PC-3 (cell line): ENCODE measurements at regions not wholly inside any gene's neighbourhood (a gene's known extent, or its start where the extent isn't known, plus 50 kb on each side); places are given as distances from the start of the nearest gene placed in this dataset.

Experiments used
- ATAC-seq: fragments of 200-7000 bp; cut with Tn5 transposase; 2 replicates; pipeline ENCODE4 v1.9.1; 2020; ENCODE audit warnings: mild to moderate bottlenecking, moderate library complexity
- BruUV-seq: library from RNA; stranded (reverse); fragments of 400-500 nt; replicated peaks from 2 replicates; lab custom pipeline; 2021; lab: Mats Ljungman, UMichigan
- CTCF ChIA-PET: fragments of 300-600 bp; sonication (Branson Sonifier 250); formaldehyde crosslinking; loops from one replicate; lab custom pipeline; 2022; ENCODE audit warnings: antibody characterized with exemption; lab: Charles Lee
- POLR2A ChIA-PET: fragments of 300-600 bp; sonication (Branson Sonifier 250); formaldehyde crosslinking; loops from one replicate; lab custom pipeline; 2022; ENCODE audit warnings: antibody characterized with exemption; ENCODE audit not compliant: unreplicated experiment; lab: Charles Lee
- DNase-seq: peaks from one replicate; pipeline ENCODE4 v3.0.0-alpha.2; 2015
- H2AFZ ChIP-seq: fragments of 300-600 bp; sonication (generic); 2 replicates; pipeline ENCODE4 v1.6.0; 2016; ENCODE audit warnings: antibody characterized with exemption, low read length
- H3F3A ChIP-seq: fragments of 300-600 bp; sonication (generic); one replicate; pipeline ENCODE4 v1.6.0; 2017; ENCODE audit warnings: antibody characterized with exemption, low read length, control low read depth, mild to moderate bottlenecking; ENCODE audit not compliant: unreplicated experiment
- H3K27ac ChIP-seq: fragments of 300-600 bp; sonication (generic); 2 replicates; pipeline ENCODE4 v1.5.1; 2016; ENCODE audit warnings: mild to moderate bottlenecking, low read length
- H3K27me3 ChIP-seq: fragments of 300-600 bp; sonication (generic); 2 replicates; pipeline ENCODE4 v1.6.1; 2016; ENCODE audit warnings: low read length, mixed read lengths
- H3K36me3 ChIP-seq: fragments of 300-600 bp; sonication (generic); 2 replicates; pipeline ENCODE4 v1.6.1; 2016; ENCODE audit warnings: low read depth, mixed run types, low read length, mixed read lengths
- H3K4me1 ChIP-seq: fragments of 300-600 bp; sonication (generic); 2 replicates; pipeline ENCODE4 v1.5.1; 2016; ENCODE audit warnings: low read length; ENCODE audit not compliant: insufficient read depth
- H3K4me2 ChIP-seq: fragments of 300-600 bp; sonication (generic); 2 replicates; pipeline ENCODE4 v1.6.0; 2016; ENCODE audit warnings: low read length
- H3K4me3 ChIP-seq: fragments of 300-600 bp; sonication (generic); 2 replicates; pipeline ENCODE4 v1.5.1; 2016; ENCODE audit warnings: mild to moderate bottlenecking, low read length, mixed read lengths
- H3K79me2 ChIP-seq: fragments of 300-600 bp; sonication (generic); 2 replicates; pipeline ENCODE4 v1.6.1; 2017; ENCODE audit warnings: low read length, mixed read lengths
- H3K9ac ChIP-seq: fragments of 300-600 bp; sonication (generic); 2 replicates; pipeline ENCODE4 v1.6.0; 2016; ENCODE audit warnings: mild to moderate bottlenecking, low read length
- H3K9me2 ChIP-seq: fragments of 300-600 bp; sonication (generic); replicated peaks from 2 replicates; pipeline ENCODE4 v1.6.1; 2016; ENCODE audit warnings: mixed run types, low read length, mixed read lengths
- H3K9me3 ChIP-seq: fragments of 300-600 bp; sonication (generic); 2 replicates; pipeline ENCODE4 v1.6.1; 2016; ENCODE audit warnings: low read length, mixed read lengths
- H4K20me1 ChIP-seq: fragments of 300-600 bp; sonication (generic); 2 replicates; pipeline ENCODE4 v1.6.1; 2016; ENCODE audit warnings: low read length, mixed read lengths
- CTCF ChIP-seq: fragments of 300-600 bp; sonication (generic); conservative IDR thresholded peaks from 2 replicates; pipeline ENCODE4 v1.5.1; 2017; ENCODE audit warnings: antibody characterized with exemption, low read depth, mild to moderate bottlenecking, low read length
- EZH2 ChIP-seq: fragments of 300-600 bp; sonication (generic); IDR thresholded peaks from one replicate; pipeline ENCODE4 v1.6.1; 2017; ENCODE audit warnings: antibody characterized with exemption, mild to moderate bottlenecking, low read length; ENCODE audit not compliant: unreplicated experiment
- EZH2phosphoT487 ChIP-seq: fragments of 300-600 bp; sonication (generic); IDR thresholded peaks from 2 replicates; pipeline ENCODE4 v1.6.1; 2018; ENCODE audit warnings: mild to moderate bottlenecking, antibody characterized with exemption, low read length, borderline replicate concordance
- intact Hi-C: fragments of 100-400 bp; cut with micrococcal nuclease; formaldehyde crosslinking; loops from 2 replicates; pipeline ENCODE4 v1.9.0; 2023

GRCh38 chr13:79915114-79915811, 425.7 kb downstream of the SPRY2 start:
- no peaks in the 10 kb centered on the region for H3K27me3 ChIP-seq
- TF ChIP-seq EZH2 (no peak), CTCF (no peak), EZH2phosphoT487 (no peak)
- H3K79me2 ChIP-seq: no peaks in the 10 kb centered on the region
- no peaks in the 10 kb centered on the region for H3K36me3 ChIP-seq
- no peaks in the 10 kb centered on the region for H3F3A ChIP-seq
- BruUV-seq: no TSS peak
- H3K9me3 ChIP-seq: no peaks in the 10 kb centered on the region
- H3K9me2 ChIP-seq: no peaks in the 10 kb centered on the region
- H3K9ac ChIP-seq: no peak overlapping the region
- no peak overlapping the region for H3K4me2 ChIP-seq
- H3K4me1 ChIP-seq: no peaks in the 10 kb centered on the region
- H2AFZ ChIP-seq: no peak overlapping the region
- POLR2A ChIA-PET: no interaction called here
- DNase-seq: no peak
- H4K20me1 ChIP-seq: no peaks in the 10 kb centered on the region
- no peak for ATAC-seq
- CTCF ChIA-PET: no interaction called here
- intact Hi-C loops: no loop called here
- no peak overlapping the region for H3K4me3 ChIP-seq
- no peak overlapping the region for H3K27ac ChIP-seq

- ChIA-PET CTCF (no interaction called here), POLR2A (no interaction called here)
- no peaks in the 10 kb centered on the region for H3K27me3 ChIP-seq
- no peak overlapping the region for H3K27ac ChIP-seq
- H3F3A ChIP-seq: no peaks in the 10 kb centered on the region
- no peak for TF ChIP-seq EZH2
- no peak for TF ChIP-seq EZH2phosphoT487
- TF ChIP-seq CTCF: no peak
- intact Hi-C loops: no loop called here
- no TSS peak for BruUV-seq
- H3K9me3 ChIP-seq: no peaks in the 10 kb centered on the region
- H4K20me1 ChIP-seq: no peaks in the 10 kb centered on the region
- no peak overlapping the region for H3K9ac ChIP-seq
- H3K4me2 ChIP-seq: no peak overlapping the region
- DNase-seq (no peak), ATAC-seq (no peak)
- H2AFZ ChIP-seq: no peak overlapping the region
- no peak overlapping the region for H3K4me3 ChIP-seq
- H3K9me2 ChIP-seq: no peaks in the 10 kb centered on the region
- H3K36me3 ChIP-seq: no peaks in the 10 kb centered on the region
- no peaks in the 10 kb centered on the region for H3K79me2 ChIP-seq
- H3K4me1 ChIP-seq: no peaks in the 10 kb centered on the region
These were observed 427.6 kb downstream of the SPRY2 start for GRCh38 chr13:79913141-79913827.

GRCh38 chr13:79912403-79912802, 428.5 kb downstream of the SPRY2 start:
- no peak overlapping the region for H3K27ac ChIP-seq
- no peaks in the 10 kb centered on the region for H4K20me1 ChIP-seq
- DNase-seq (no peak), ATAC-seq (no peak)
- no peaks in the 10 kb centered on the region for H3K79me2 ChIP-seq
- ChIA-PET POLR2A (no interaction called here), CTCF (no interaction called here)
- H3K9ac ChIP-seq: no peak overlapping the region
- H2AFZ ChIP-seq: no peak overlapping the region
- H3K4me1 ChIP-seq: no peaks in the 10 kb centered on the region
- BruUV-seq: no TSS peak
- intact Hi-C loops: no loop called here
- H3K9me3 ChIP-seq: no peaks in the 10 kb centered on the region
- no peaks in the 10 kb centered on the region for H3F3A ChIP-seq
- H3K4me3 ChIP-seq: no peak overlapping the region
- TF ChIP-seq EZH2phosphoT487 (no peak), EZH2 (no peak), CTCF (no peak)
- H3K27me3 ChIP-seq: no peaks in the 10 kb centered on the region
- H3K36me3 ChIP-seq: no peaks in the 10 kb centered on the region
- no peaks in the 10 kb centered on the region for H3K9me2 ChIP-seq
- no peak overlapping the region for H3K4me2 ChIP-seq
